Cardiac fibroblast (primary cell): ENCODE measurements at regions not wholly inside any gene's neighbourhood (a gene's known extent, or its start where the extent isn't known, plus 50 kb on each side); places are given as distances from the start of the nearest gene placed in this dataset.

ENCODE experiments used
- DNase-seq, 2 donors: peaks; one replicate each; pipeline versions ENCODE4 v3.0.0 to v3.0.0-alpha.2; 2010; ENCODE audit warnings: low read depth in 2 of 2
- H3K4me3 ChIP-seq, 2 donors: replicated peaks in 1 of 2; 1 replicate in 1 of 2; 2 replicates in 1 of 2; pipeline ENCODE4 v1.5.1; 2011; ENCODE audit warnings: low read depth in 2 of 2, low read length in 2 of 2, mild to moderate bottlenecking in 2 of 2, moderate library complexity in 1 of 2
- CTCF ChIP-seq: IDR thresholded peaks from one replicate; pipeline ENCODE4 v1.5.1; 2011; ENCODE audit warnings: low read depth, mild to moderate bottlenecking, low read length, inconsistent platforms

DNA sequence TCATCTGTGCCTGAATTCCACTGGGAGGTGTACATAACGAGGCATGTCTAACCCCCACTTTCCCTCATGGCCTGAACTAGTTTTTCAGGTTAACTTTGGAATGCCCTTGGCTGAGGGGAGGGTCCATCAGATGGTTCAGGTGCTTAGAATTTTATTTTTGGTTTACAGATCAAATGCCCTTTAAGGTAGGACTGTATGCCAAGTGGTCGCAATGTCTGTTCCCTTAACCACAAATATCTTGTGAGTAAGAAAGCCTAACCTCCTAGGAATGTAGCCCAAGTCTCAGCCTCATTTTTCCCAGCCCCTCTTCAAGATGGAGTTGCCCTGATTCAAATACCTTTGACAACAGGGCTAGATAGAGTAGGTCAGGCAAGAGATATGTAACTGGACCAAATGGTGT is 78.4 kb downstream of the RNASET2 start:
- peak in 1 of 2 donors; percentile 11 for DNase-seq
- no peak overlapping the region for H3K4me3 ChIP-seq

GRCh38 chr6:166877349-166877748 is 79.0 kb downstream of the RNASET2 start:
- TF ChIP-seq CTCF: no peak
- no peak overlapping the region for H3K4me3 ChIP-seq
- DNase-seq: no peak

More for the DNA sequence above, 78.4 kb downstream of the RNASET2 start:
- TF ChIP-seq CTCF: no peak

GRCh38 chr6:166872531-166873009 is 83.8 kb downstream of the RNASET2 start:
- DNase-seq: no peak
- H3K4me3 ChIP-seq: no peak overlapping the region
- no peak for TF ChIP-seq CTCF

DNA sequence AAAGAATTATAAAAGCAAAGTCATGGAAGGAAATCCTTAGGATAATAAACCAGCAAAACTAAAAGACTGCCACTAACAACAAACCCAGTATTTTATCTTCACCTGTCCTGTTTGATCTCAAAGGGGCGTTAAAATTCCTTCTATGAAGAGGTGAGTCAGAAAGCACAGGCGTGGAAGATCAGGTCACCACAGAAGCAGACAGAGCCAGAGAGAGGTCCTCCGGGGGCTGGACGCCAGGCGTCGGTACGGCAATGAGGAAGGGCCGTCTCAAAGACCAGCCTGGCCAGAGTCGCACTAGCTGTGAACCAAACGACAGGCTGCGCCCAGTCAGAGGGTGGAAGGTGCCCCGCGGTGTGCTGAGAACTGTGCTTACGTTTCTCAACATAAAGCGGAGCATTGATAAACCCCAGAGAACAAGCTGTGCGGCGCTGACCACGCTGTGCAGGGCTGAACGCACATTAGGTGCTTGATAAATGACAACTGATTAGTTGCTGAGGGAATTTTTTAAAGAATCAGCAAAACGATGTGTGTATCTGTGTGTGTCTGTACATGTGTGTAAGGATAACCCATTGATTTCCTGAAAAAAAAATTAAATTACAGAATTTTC is 85.6 kb downstream of the RNASET2 start:
- no peak for TF ChIP-seq CTCF
- DNase-seq: no peak
- no peak overlapping the region for H3K4me3 ChIP-seq

GRCh38 chr6:166866839-166867637 is 89.3 kb downstream of the RNASET2 start:
- no peak overlapping the region for H3K4me3 ChIP-seq
- DNase-seq: no peak
- TF ChIP-seq CTCF: no peak

- no peak for TF ChIP-seq CTCF
- DNase-seq: no peak
These were observed 92.0 kb downstream of the RNASET2 start for GRCh38 chr6:166864333-166864732.

More at GRCh38 chr6:166864333-166864732, 92.0 kb downstream of the RNASET2 start:
- H3K4me3 ChIP-seq: no peak overlapping the region
